ENCODE measurements at regions not wholly inside any gene's neighbourhood (a gene's known extent, or its start where the extent isn't known, plus 50 kb on each side); places are given as distances from the start of the nearest gene placed in this dataset.
"Not testable (repeated sequence)": the region's sequence is repeated elsewhere in the genome, so short reads cannot be mapped to it uniquely, and the experiment has no call there.

DNA sequence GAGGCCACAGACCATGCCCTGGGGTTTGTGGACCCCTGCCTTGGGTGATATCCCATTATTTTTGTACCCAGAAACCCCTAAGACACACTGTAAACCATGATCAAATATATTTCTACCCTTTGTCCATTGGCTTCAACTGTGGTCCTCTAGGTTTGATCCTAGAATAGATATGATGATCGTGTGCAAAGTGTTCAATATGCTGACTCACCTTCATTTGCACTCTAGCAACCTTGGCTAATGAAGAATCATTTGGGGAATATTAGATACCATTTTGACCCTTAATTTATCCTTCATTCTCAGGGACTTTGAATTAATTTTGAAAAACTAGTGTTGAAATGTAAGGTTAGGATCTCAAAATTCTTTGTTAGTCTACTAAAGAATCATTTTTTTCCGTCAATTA lies 73.1 kb upstream of the RAP1B start:
- H3K36me3 ChIP-seq (replicated peaks; ENCODE audit: control insufficient read depth, insufficient read depth, low read length): no peaks in the 10 kb centered on the region
- H3K4me3 ChIP-seq (ENCODE audit: insufficient read depth, low read depth, low read length): no peak overlapping the region
- H3K27me3 ChIP-seq (ENCODE audit: control insufficient read depth, insufficient read depth, low read length): no peaks in the 10 kb centered on the region
- no peak for DNase-seq

DNA sequence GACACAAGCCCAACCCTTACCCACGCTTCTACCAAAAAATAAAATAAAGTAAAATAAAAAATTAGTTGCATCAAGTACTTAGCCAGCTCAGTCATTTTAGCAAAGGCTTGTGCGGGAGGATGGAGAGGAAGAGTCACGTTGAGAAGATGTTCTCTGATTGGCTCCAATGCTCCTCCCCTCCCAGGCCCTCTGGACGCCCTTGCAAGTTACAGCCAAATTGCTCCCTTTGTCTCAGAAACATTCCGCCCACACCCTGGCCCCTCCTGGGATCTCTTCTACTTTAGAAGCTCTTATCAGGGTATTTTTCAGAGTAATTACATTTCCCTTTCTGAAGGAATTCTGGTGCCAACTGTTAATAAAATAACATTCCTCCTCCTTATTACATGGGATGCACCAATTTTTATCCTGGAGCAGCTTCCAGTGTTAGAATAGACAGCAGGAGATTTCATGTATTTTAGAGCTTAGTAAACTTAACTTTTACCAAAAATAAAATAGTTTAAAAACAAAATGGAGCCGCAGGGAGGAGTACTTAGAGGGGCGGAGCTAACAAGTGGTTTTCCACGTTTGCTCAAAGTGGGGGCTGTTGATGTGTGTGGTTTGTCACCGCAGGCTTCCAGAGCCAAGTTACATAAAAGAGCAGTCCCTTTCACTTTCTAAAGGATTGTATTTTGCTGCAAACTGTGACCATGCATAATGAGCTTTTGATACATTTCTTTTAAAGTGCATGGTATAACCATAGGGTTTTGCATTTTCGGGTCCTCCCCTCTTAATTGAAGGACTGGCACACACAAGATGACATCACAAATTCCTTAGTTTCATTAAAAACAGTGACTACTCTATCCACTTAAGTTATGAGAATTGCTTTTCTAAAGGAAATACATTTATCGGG lies 71.7 kb upstream of the RAP1B start:
- Histone ChIP-seq H3K36me3 (replicated peaks; ENCODE audit: control insufficient read depth, insufficient read depth, low read length) (no peaks in the 10 kb centered on the region), H3K4me3 (ENCODE audit: insufficient read depth, low read depth, low read length) (no peak overlapping the region), H3K27me3 (ENCODE audit: control insufficient read depth, insufficient read depth, low read length) (no peaks in the 10 kb centered on the region)
- peak; percentile 63 for DNase-seq

DNA sequence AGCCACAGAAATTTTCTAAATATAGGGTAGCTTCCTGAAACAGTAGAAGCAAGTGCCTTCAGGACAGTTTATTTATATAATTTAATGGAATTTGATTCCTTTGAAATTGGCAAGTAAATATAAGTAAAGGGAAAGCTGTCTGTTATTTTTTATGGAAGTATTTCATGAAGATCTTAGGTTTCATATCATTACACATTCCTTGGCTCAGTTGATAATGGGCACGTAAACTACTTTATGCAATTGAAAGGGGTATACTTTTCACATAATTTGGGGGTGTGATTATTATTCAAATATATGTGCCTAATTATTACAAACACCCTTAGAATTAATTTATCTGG lies 71.1 kb upstream of the RAP1B start:
- no peak for DNase-seq
- no peaks in the 10 kb centered on the region for H3K36me3 ChIP-seq (replicated peaks; ENCODE audit: control insufficient read depth, insufficient read depth, low read length)
- no peak overlapping the region for H3K4me3 ChIP-seq (ENCODE audit: insufficient read depth, low read depth, low read length)
- H3K27me3 ChIP-seq (ENCODE audit: control insufficient read depth, insufficient read depth, low read length): no peaks in the 10 kb centered on the region

DNA sequence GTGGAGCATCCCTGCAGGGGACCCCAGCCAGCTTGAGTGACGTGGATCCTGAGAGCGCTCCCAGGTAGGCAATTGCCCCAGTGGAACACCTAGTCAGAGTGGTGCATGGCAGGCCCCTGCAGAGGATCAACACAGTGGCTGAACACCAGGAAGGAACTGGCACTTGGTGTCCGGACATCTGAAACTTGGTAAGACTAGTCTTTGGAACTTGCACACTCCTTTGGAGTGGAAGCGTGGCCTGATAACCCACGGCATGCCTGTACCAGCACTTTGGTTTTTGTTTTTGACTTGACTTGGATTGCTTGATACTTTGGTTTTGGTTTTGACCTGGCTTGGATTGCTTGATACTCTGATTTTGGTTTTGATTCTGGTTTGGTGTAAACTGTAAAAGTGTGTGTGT lies 69.9 kb upstream of the RAP1B start:
- DNase-seq; H3K36me3 ChIP-seq (replicated peaks; ENCODE audit: control insufficient read depth, insufficient read depth, low read length); H3K4me3 ChIP-seq (ENCODE audit: insufficient read depth, low read depth, low read length); H3K27me3 ChIP-seq (ENCODE audit: control insufficient read depth, insufficient read depth, low read length): not testable (repeated sequence)

DNA sequence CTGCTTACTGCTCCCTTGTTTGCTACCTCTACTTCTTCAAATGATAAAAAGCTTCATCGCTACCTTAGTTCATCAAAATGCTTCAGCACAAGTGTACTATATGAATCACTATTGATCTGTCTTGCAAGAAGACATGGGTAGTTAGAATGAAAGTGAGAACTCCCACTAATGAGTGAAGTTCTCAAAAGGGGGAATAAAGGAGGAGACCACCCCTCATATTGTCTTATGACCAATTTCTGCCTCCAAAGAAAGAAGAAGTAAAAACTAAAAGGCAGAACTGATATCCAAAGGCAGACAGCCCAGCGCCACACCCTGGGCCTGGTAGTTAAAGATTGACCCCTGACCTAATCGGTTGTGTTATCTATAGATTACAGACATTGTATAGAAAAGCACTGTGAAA lies 63.4 kb upstream of the RAP1B start:
- H3K27me3 ChIP-seq (ENCODE audit: control insufficient read depth, insufficient read depth, low read length); DNase-seq; H3K36me3 ChIP-seq (replicated peaks; ENCODE audit: control insufficient read depth, insufficient read depth, low read length); H3K4me3 ChIP-seq (ENCODE audit: insufficient read depth, low read depth, low read length): not testable (repeated sequence)

DNA sequence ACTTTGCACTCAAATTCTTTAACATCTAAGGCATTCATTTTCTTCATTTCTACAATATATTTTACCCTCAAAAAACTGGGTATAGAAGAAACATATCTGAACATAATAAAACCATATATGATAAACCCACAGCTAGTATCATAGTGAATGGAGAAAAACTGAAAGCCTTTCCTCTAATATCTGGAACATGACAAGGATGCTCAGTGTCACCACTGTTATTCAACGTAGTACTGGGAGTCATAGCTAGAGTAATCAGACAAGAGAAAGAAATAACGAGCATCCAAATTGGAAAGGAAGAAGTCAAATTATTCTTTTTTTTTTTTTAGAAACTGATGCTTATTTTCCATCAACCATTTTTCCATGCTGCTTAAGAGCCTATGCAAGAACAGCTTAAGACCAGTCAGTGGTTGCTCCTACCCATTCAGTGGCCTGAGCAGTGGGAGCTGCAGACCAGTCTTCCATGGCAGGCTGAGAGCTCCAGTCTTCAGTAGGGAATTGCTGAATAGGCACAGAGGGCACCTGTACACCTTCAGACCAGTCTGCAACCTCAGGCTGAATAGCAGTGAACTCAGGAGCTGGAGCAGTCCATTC lies 58.0 kb upstream of the RAP1B start:
- not testable (repeated sequence) for H3K27me3 ChIP-seq (ENCODE audit: control insufficient read depth, insufficient read depth, low read length); H3K4me3 ChIP-seq (ENCODE audit: insufficient read depth, low read depth, low read length); DNase-seq; H3K36me3 ChIP-seq (replicated peaks; ENCODE audit: control insufficient read depth, insufficient read depth, low read length)

DNA sequence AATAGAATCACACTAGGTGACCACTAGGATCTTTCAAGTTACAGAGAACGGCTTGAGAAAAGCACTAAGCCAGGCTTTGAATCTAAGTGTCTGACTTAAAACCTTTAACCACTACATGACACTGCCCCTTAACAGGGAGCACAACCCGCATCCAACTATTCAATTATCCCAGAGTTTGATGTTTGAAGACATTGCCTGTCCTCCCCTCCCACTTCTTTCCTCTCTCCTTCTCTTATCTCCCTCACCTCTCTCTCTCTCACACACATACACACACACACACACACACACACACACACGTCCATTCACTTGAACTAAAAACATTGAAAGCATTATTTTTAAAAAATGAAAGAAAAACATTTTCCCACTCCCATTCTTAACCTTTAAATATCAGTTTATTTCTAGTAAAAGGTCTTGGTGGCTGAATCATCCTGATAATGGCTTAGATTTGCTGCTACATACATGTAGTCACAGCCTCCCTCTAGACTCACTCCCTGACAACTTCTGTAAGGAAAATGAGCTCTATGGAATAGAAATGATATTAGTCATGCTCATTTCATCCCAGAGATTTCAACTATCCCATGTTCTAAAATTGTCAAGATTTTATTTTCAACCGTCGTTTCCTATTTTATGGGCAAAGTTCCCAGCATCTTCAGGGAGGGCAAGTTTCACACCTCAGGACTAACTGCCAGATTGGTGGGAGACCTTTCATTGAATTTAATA lies 53.5 kb upstream of the RAP1B start:
- no peaks in the 10 kb centered on the region for H3K36me3 ChIP-seq (replicated peaks; ENCODE audit: control insufficient read depth, insufficient read depth, low read length)
- no peak for DNase-seq
- no peaks in the 10 kb centered on the region for H3K27me3 ChIP-seq (ENCODE audit: control insufficient read depth, insufficient read depth, low read length)
- no peak overlapping the region for H3K4me3 ChIP-seq (ENCODE audit: insufficient read depth, low read depth, low read length)

DNA sequence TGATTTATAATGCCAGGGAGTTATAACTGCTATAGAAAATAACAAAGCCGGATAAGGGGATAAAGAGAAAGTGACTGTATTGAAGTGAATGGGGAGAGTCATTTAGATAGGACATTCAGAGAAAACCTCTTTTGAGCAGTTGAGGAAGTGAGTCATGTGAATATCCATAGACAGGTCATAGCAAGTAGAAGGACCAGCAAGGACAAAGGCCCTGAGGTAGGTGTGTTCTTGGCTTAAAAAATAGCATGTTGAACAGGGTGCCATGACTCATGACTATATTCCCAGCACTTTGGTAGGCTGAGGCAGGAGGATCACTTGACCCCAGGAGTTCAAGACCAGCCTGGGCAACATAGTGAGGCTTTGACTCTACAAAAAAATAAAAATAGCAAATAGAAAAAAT lies 51.5 kb upstream of the RAP1B start:
- no peaks in the 10 kb centered on the region for H3K27me3 ChIP-seq (ENCODE audit: control insufficient read depth, insufficient read depth, low read length)
- no peak overlapping the region for H3K4me3 ChIP-seq (ENCODE audit: insufficient read depth, low read depth, low read length)
- no peak for DNase-seq
- no peaks in the 10 kb centered on the region for H3K36me3 ChIP-seq (replicated peaks; ENCODE audit: control insufficient read depth, insufficient read depth, low read length)

DNA sequence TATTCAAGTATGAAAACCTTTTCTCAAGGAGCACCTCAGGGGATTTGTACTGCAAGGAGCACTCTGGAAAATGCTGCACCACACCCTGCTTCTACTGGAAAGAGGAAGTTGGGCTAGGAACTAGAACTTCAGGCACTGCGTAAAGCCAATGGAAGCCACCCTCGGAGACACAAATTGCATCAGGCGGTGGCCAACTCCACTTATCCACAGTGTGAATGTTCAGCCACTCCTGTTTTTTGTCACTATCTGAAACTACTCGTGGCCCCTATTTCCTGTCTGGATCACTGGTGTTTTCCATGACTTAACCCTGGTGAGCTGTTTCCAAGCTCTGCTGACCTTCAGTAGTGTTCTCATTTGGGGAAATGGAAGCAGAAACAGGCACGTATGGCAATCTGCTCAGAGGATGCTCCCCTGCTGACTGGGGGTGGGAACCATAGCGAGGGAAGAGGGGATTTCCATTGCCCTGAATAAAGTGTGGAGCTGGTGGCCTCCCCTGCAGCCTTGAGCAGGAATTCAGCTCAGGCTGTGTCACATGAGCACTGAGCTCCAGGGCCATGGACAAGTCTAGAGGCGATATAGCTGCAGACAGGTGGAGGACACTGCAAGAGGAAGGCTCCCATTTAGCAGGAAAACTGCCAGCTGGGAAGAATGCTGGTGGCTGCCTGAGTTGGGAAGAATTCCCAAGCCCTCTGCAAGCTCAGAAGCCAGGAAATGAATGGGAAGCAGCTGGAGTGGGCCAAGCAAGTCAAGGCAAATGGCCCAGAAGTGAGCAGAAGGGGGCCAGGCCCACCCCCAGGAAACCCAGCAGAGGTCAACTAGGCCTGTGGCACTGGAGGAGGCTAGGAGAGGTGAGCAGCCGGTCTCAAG lies 50.5 kb upstream of the RAP1B start:
- Histone ChIP-seq H3K4me3 (ENCODE audit: insufficient read depth, low read depth, low read length) (no peak overlapping the region), H3K36me3 (replicated peaks; ENCODE audit: control insufficient read depth, insufficient read depth, low read length) (no peaks in the 10 kb centered on the region), H3K27me3 (ENCODE audit: control insufficient read depth, insufficient read depth, low read length) (no peaks in the 10 kb centered on the region)
- DNase-seq: peak; percentile 51

DNA sequence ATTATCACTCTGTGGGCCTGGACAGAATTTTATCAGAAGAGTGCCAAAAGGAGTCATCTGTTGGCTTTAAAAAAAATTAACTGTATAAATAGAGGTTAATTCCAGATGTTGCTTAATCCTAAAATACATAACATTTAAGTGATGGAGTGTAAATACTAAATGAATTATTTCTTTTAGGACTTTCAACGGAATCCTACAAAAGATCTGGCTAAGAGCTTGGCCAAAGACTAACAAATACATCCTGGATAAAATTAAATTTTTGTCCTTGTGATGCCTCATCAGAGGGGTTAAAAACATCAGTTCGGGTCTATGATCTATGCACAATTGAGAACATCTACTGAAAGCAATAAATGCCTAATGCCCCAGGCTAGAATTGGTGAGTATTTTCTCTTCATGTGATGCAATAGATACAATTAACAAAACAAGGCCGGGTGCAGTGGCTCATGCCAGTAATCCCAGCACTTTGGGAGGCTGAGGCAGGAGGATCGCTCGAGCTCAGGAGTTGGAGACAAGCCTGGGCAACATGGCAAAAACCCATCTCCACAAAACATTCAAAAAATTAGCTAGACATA lies 49.8 kb upstream of the RAP1B start:
- no peak for DNase-seq
- Histone ChIP-seq H3K4me3 (ENCODE audit: insufficient read depth, low read depth, low read length) (no peak overlapping the region), H3K36me3 (replicated peaks; ENCODE audit: control insufficient read depth, insufficient read depth, low read length) (no peaks in the 10 kb centered on the region), H3K27me3 (ENCODE audit: control insufficient read depth, insufficient read depth, low read length) (no peaks in the 10 kb centered on the region)
